GM12878 (cell line): ENCODE measurements at regions not wholly inside any gene's neighbourhood (a gene's known extent, or its start where the extent isn't known, plus 50 kb on each side); places are given as distances from the start of the nearest gene placed in this dataset.

Source experiments
- ATAC-seq: fragments of 200-7000 bp; cut with Tn5 transposase; 3 replicates; pipeline ENCODE4 v1.9.1; 2020; ENCODE audit warnings: mild to moderate bottlenecking, moderate library complexity
- BruUV-seq: library from RNA; stranded (reverse); fragments of 400-500 nt; replicated peaks from 2 replicates; lab custom pipeline; 2021; lab: Mats Ljungman, UMichigan
- CTCF ChIA-PET: fragments of 300-600 bp; sonication (Branson Sonifier 250); formaldehyde crosslinking; extraction: SDS; loops from one replicate; lab custom pipeline; 2021; ENCODE audit warnings: inconsistent platforms; lab: Yijun Ruan, JAX
- POLR2A ChIA-PET: fragments of 350-600 bp; formaldehyde crosslinking; extraction: SDS; loops from one replicate; lab custom pipeline; 2021; ENCODE audit warnings: inconsistent platforms; lab: Charles Lee
- RAD21 ChIA-PET: fragments of 300-600 bp; sonication (Branson Sonifier 250); formaldehyde crosslinking; loops from one replicate; lab custom pipeline; 2023; ENCODE audit warnings: antibody characterized with exemption; ENCODE audit not compliant: unreplicated experiment; lab: Charles Lee
- SMC1A ChIA-PET: fragments of 300-600 bp; sonication (Branson Sonifier 250); formaldehyde crosslinking; loops from one replicate; lab custom pipeline; 2023; ENCODE audit not compliant: unreplicated experiment, uncharacterized antibody; lab: Charles Lee
- DNase-seq: peaks from one replicate; pipeline ENCODE4 v3.0.0-alpha.2; 2011; ENCODE audit warnings: low read depth, low spot score
- FAIRE-seq: peaks from 3 replicates; lab custom pipeline; 2011; peaks lifted over from hg19 to GRCh38; lab: Jason Lieb, UNC
- H2AFZ ChIP-seq: 2 replicates; pipeline ENCODE4 v1.6.0; 2011; ENCODE audit warnings: low read depth, low read length, control low read depth; ENCODE audit not compliant: control insufficient read depth
- H3K27ac ChIP-seq: 2 replicates; pipeline ENCODE4 v1.5.1; 2011; ENCODE audit warnings: control low read depth; ENCODE audit not compliant: control insufficient read depth, insufficient read depth
- H3K27me3 ChIP-seq, 2 experiments: replicated peaks in 1 of 2; 2 replicates each; pipeline versions ENCODE4 v1.6.0 to v1.6.1; 2011; ENCODE audit warnings: low read length in 1 of 2; ENCODE audit not compliant: control insufficient read depth in 2 of 2, insufficient read depth in 2 of 2
- H3K36me3 ChIP-seq, 2 experiments: 2 replicates each; pipeline ENCODE4 v1.5.1; 2011; ENCODE audit warnings: low read length in 1 of 2; ENCODE audit not compliant: control insufficient read depth in 2 of 2, insufficient read depth in 2 of 2
- H3K4me1 ChIP-seq: 2 replicates; pipeline ENCODE4 v1.6.1; 2011; ENCODE audit warnings: mild to moderate bottlenecking, low read length, moderate library complexity, mixed read lengths; ENCODE audit not compliant: control insufficient read depth, insufficient read depth
- H3K4me2 ChIP-seq: 2 replicates; pipeline ENCODE4 v1.6.0; 2011; ENCODE audit warnings: control low read depth; ENCODE audit not compliant: control insufficient read depth, insufficient read depth
- H3K4me3 ChIP-seq: fragments of 200-600 bp; sonication (generic); 2 replicates; pipeline ENCODE4 v1.5.1; 2016
- H3K79me2 ChIP-seq: 2 replicates; pipeline ENCODE4 v1.6.0; 2011; ENCODE audit warnings: low read length; ENCODE audit not compliant: control insufficient read depth, insufficient read depth
- H3K9ac ChIP-seq: 2 replicates; pipeline ENCODE4 v1.8.0; 2011; ENCODE audit warnings: low read length, control low read depth, mixed read lengths; ENCODE audit not compliant: control insufficient read depth, insufficient read depth
- H3K9me3 ChIP-seq: replicated peaks from 3 replicates; pipeline ENCODE4 v1.5.1; 2011; ENCODE audit warnings: mild to moderate bottlenecking, low read length; ENCODE audit not compliant: control insufficient read depth, insufficient read depth
- H4K20me1 ChIP-seq: 2 replicates; pipeline ENCODE4 v1.6.0; 2011; ENCODE audit not compliant: control insufficient read depth, insufficient read depth
- CREM ChIP-seq: IDR thresholded peaks from 2 replicates; pipeline ENCODE4 v1.6.1; 2014; ENCODE audit warnings: antibody characterized with exemption, low read depth
- EED ChIP-seq: sonication (generic); IDR thresholded peaks from 2 replicates; pipeline ENCODE4 v1.6.1; 2016; ENCODE audit warnings: antibody characterized with exemption, low read depth
- ESRRA ChIP-seq: IDR thresholded peaks from 2 replicates; pipeline ENCODE4 v1.6.1; 2012; ENCODE audit warnings: mild to moderate bottlenecking, low read length, improper control_type of control experiment
- FOS ChIP-seq: IDR thresholded peaks from 3 replicates; pipeline ENCODE4 v1.6.1; 2011; ENCODE audit warnings: borderline replicate concordance; ENCODE audit not compliant: insufficient read length; ENCODE audit errors: extremely low read depth
- POLR2AphosphoS5 ChIP-seq: IDR thresholded peaks from 2 replicates; pipeline ENCODE4 v1.6.1; 2011; ENCODE audit warnings: mild to moderate bottlenecking, low read length, inconsistent platforms
- SMAD5 ChIP-seq: IDR thresholded peaks from 2 replicates; pipeline ENCODE4 v1.6.1; 2016; ENCODE audit warnings: antibody characterized with exemption, low read depth
- STAT1 ChIP-seq: fragments of 450-650 bp; conservative IDR thresholded peaks from 2 replicates; pipeline ENCODE4 v1.6.1; 2014; ENCODE audit warnings: antibody characterized with exemption, mild to moderate bottlenecking
- SUZ12 ChIP-seq: fragments of 200-600 bp; sonication (generic); IDR thresholded peaks from one replicate; pipeline ENCODE4 v1.6.1; 2018; ENCODE audit warnings: antibody characterized with exemption, mild to moderate bottlenecking; ENCODE audit not compliant: unreplicated experiment
- YY1 ChIP-seq: IDR thresholded peaks from 2 replicates; pipeline ENCODE4 v1.6.1; 2011; ENCODE audit warnings: low read depth, mild to moderate bottlenecking, low read length
- ZNF384 ChIP-seq: IDR thresholded peaks from 2 replicates; pipeline ENCODE4 v1.6.1; 2012; ENCODE audit warnings: low read depth, mild to moderate bottlenecking, low read length, improper control_type of control experiment, borderline replicate concordance
- ZNF592 ChIP-seq: fragments of 450-650 bp; IDR thresholded peaks from 2 replicates; pipeline ENCODE4 v1.6.1; 2017; ENCODE audit warnings: mild to moderate bottlenecking, moderate library complexity
- ZSCAN29 ChIP-seq: fragments of 450-650 bp; IDR thresholded peaks from 2 replicates; pipeline ENCODE4 v1.6.1; 2017; ENCODE audit warnings: mild to moderate bottlenecking, moderate library complexity
- WGBS: methylation state at CpG from one replicate; pipeline ENCODE4 v1.1.6; 2016; ENCODE audit warnings: low lambda C conversion rate; ENCODE audit not compliant: insufficient replicate concordance, insufficient coverage; ENCODE audit errors: missing lambda C conversion rate; 5-methylcytosine and 5-hydroxymethylcytosine counted together
- in situ Hi-C: fragments of 300-500 bp; cut with MboI; formaldehyde crosslinking; loops from 9 replicates; pipeline ENCODE4 v1.14.3; 2018; ENCODE audit warnings: mixed read lengths
- intact Hi-C: fragments of 100-400 bp; cut with micrococcal nuclease; formaldehyde crosslinking; loops from one replicate; pipeline ENCODE4 v1.14.2; 2022; ENCODE audit not compliant: unreplicated experiment
- TF ChIP-seq, protein P1 (sequence below): IDR thresholded peaks from 2 replicates; pipeline ENCODE4 v1.6.1; 2012; ENCODE audit warnings: low read depth, low read length, improper control_type of control experiment

- TF ChIP-seq ZNF592 = no peak
- TF ChIP-seq, all 136 proteins: peak for 0
Measured at GRCh38 chr7:114087653-114088469, 169.1 kb upstream of the PPP1R3A start (continued).

DNA sequence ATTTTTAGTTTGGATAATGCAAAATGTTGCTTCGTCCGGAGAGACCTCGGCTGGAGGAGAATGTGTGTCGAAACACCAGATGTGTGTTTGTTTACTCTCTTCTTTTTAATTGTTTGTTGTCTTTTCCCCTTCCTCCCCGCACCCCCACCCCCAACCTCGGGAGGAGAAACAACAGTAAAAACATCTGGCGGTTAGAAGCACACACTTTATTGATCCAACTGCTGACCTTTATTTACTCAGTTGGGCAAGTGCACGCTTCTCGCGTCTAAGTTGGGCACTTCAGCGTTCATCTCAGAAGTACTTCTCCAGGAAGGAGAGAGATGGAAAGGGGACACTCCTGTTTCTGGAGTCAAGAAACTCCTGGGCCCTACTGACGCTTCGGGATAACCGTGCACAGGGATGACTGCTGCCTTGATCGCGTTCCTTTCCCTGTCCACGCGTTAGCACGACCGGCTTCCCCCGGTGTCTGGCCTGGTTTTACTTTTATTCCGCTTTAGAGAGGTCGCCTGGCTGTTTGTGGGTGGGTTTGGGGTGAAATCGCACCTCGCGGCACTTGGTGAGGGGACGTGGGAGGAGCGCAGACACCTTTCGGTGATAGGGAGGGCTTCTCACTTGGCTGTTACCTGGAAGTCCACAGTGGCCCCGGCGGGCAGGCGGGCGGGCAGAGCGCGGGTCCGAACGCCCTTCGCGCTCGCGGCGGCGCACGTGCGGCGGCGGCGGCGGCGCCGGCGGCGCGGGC, 168.3 kb upstream of the PPP1R3A start:
- peak overlapping the region; percentile 82; the same call in 1 of the 2 replicates for H3K4me2 ChIP-seq
- ChIA-PET RAD21 (no interaction called here), POLR2A (no interaction called here), SMC1A (no interaction called here), CTCF (no interaction called here)
- in situ Hi-C loops = no loop called here
- intact Hi-C loops = loop anchor here (10.0 kb wide), 1 partner anchor 318 kb away; no protein-coding TSS in a partner anchor
- H3K79me2 ChIP-seq = no peaks in the 10 kb centered on the region
- H3K27ac ChIP-seq = no peak overlapping the region
- H3K4me1 ChIP-seq = no peaks in the 10 kb centered on the region; the same call in 1 of the 2 replicates
- H3K9me3 ChIP-seq = no peaks in the 10 kb centered on the region
- 63% methylated on average over 52 of the region's 54 CpGs for WGBS
- no peak overlapping the region for H2AFZ ChIP-seq
- H3K36me3 ChIP-seq = no peaks in the 10 kb centered on the region
- no peaks in the 10 kb centered on the region for H4K20me1 ChIP-seq
- no peak for DNase-seq
- no peak for ATAC-seq
- FAIRE-seq = no peak
- no peak overlapping the region for H3K9ac ChIP-seq
- H3K27me3 ChIP-seq = peaks cover 6 to 29% of the 10 kb centered on the region in 2 experiments
- no TSS peak for BruUV-seq
- no peak overlapping the region for H3K4me3 ChIP-seq
- TF ChIP-seq FOS (no peak), POLR2AphosphoS5 (no peak), YY1 (no peak), ESRRA (no peak), ZNF384 (no peak), SUZ12 (no peak), CREM (no peak), EED (no peak), ZSCAN29 (no peak), SMAD5 (no peak), ZNF592 (no peak), STAT1 (no peak)
- TF ChIP-seq, protein P1, sequence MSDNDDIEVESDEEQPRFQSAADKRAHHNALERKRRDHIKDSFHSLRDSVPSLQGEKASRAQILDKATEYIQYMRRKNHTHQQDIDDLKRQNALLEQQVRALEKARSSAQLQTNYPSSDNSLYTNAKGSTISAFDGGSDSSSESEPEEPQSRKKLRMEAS = no peak
